ENCODE measurements at regions not wholly inside any gene's neighbourhood (a gene's known extent, or its start where the extent isn't known, plus 50 kb on each side); places are given as distances from the start of the nearest gene placed in this dataset.

DNA sequence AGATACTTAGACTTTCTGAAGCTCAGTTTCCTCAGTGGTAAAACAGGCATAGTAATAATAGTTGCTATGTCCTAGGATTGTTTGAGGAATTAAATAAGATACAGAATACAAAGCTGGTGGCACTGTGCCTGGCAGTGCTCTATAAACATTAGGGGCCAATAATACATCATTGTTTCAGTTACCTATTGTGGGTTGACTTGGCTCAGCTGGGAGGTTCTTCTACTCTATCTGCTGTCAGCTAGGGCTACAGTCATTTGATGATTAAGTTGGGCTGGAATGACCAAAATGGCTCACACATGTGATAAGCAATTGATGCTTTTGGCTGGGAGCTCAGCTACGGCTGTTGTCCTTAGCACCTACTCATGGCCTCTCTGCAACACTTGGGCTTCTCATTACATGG, 121.2 kb upstream of the USP9X start:
- H3K27ac Mint-ChIP-seq = no peak overlapping the region
- peaks cover 28% of the 10 kb centered on the region for H3K9me3 Mint-ChIP-seq
- H3K4me3 Mint-ChIP-seq = no peak overlapping the region
- POLR2A ChIA-PET = no interaction called here
- peaks cover 11% of the 10 kb centered on the region for H3K36me3 Mint-ChIP-seq
- TF ChIP-seq HMGA2 (CRISPR knock-in tag; IDR thresholded peaks at IDR 0.05) (no peak), ZNF232 (CRISPR knock-in tag; IDR thresholded peaks at IDR 0.05) (no peak), SMAD3 (CRISPR knock-in tag; IDR thresholded peaks at IDR 0.05; ENCODE audit: borderline replicate concordance) (no peak), RELA (CRISPR knock-in tag; IDR thresholded peaks at IDR 0.05; ENCODE audit: borderline replicate concordance) (no peak), NR1H2 (CRISPR knock-in tag; IDR thresholded peaks at IDR 0.05) (no peak), FOXP1 (CRISPR knock-in tag; IDR thresholded peaks at IDR 0.05; ENCODE audit: borderline replicate concordance) (no peak)
- TF ChIP-seq, protein P1, sequence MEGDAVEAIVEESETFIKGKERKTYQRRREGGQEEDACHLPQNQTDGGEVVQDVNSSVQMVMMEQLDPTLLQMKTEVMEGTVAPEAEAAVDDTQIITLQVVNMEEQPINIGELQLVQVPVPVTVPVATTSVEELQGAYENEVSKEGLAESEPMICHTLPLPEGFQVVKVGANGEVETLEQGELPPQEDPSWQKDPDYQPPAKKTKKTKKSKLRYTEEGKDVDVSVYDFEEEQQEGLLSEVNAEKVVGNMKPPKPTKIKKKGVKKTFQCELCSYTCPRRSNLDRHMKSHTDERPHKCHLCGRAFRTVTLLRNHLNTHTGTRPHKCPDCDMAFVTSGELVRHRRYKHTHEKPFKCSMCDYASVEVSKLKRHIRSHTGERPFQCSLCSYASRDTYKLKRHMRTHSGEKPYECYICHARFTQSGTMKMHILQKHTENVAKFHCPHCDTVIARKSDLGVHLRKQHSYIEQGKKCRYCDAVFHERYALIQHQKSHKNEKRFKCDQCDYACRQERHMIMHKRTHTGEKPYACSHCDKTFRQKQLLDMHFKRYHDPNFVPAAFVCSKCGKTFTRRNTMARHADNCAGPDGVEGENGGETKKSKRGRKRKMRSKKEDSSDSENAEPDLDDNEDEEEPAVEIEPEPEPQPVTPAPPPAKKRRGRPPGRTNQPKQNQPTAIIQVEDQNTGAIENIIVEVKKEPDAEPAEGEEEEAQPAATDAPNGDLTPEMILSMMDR (IDR thresholded peaks at IDR 0.05) = no peak
- TF ChIP-seq, protein P2, sequence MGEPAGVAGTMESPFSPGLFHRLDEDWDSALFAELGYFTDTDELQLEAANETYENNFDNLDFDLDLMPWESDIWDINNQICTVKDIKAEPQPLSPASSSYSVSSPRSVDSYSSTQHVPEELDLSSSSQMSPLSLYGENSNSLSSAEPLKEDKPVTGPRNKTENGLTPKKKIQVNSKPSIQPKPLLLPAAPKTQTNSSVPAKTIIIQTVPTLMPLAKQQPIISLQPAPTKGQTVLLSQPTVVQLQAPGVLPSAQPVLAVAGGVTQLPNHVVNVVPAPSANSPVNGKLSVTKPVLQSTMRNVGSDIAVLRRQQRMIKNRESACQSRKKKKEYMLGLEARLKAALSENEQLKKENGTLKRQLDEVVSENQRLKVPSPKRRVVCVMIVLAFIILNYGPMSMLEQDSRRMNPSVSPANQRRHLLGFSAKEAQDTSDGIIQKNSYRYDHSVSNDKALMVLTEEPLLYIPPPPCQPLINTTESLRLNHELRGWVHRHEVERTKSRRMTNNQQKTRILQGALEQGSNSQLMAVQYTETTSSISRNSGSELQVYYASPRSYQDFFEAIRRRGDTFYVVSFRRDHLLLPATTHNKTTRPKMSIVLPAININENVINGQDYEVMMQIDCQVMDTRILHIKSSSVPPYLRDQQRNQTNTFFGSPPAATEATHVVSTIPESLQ (CRISPR knock-in tag; IDR thresholded peaks at IDR 0.05) = no peak
- DNase-seq (ENCODE audit: low spot score) (no peak), ATAC-seq (no peak)
- H3K4me1 Mint-ChIP-seq = peaks cover 3% of the 10 kb centered on the region; the same call in 1 of the 2 replicates
- no peaks in the 10 kb centered on the region for H3K27me3 Mint-ChIP-seq (ENCODE audit: low read depth)
- CTCF ChIA-PET = no interaction called here

DNA sequence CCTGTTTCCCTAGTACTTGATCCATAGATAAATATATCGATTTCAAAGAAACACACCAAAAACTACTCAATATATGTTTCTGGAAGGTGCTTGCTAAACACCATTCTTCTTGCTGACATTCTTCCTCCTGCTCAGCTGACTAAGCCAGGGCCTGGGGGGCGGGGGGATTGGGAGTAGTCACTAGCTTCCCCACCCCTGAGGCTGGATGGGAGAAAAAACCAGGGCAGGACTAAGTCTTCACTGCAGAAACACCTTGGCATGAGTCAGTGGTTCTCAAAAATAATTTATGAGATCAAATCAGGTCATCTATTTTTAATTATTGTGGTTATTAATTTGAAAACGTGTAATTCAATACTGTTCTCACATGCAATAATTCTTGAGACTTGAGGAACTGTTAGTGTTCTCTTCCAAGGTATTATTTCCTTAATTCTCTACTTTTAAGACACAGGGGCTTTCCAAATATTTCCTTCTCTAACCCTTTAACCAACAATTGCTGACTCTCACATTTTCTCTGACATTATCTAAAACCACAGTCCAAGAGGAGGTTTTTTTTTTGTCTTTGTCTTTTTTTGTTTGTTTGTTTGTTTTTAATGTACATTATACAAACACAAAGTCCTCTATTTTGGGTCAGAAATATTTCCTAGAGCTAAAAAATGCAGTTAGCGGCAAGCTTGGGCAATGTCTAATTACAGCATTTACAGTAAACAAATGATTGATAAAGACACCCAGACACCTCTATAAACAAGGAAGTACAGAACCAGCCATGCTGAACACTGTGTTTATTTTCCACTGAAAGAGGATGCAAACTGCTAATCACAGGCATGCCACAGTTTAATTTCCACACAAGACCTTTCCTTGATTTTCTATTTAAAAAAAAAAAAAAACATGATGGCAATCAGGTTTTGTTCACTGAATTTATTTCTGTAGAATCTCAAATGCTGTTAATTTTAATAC, 120.3 kb upstream of the USP9X start:
- POLR2A ChIA-PET = no interaction called here
- no peak for DNase-seq (ENCODE audit: low spot score)

DNA sequence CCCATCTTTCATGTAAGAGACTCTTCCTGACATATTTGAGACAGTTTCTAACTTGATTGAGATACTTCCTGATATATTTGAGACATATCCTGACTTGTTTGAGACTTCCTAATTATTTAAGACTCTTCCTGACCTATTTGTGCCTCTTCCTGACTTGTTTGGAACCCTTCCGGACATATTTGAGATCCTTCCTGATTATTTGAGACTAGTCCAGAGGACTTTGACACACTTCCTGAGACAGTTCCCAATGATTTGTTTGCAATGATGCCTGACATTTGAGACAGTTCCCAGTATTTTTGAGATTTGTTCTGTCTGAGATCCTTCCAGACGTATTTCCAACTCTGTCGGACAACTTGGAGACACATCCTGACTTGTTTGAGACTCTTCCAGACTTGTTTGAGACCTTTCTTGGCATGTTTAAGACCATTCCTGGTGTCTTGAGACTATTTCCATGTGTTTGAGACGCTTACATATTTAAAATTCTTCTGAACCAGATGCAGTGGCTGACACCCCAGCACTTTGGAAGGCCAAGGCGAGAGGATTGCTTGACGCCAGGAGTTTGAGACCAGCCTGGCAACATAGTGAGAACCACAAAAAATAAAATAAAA, 118.9 kb upstream of the USP9X start:
- H3K36me3 Mint-ChIP-seq = peaks cover 11% of the 10 kb centered on the region
- H3K27ac Mint-ChIP-seq = no peak overlapping the region
- ChIA-PET POLR2A (no interaction called here), CTCF (no interaction called here)
- no peaks in the 10 kb centered on the region; the same call in 1 of the 2 replicates for H3K27me3 Mint-ChIP-seq (ENCODE audit: low read depth)
- H3K4me1 Mint-ChIP-seq = peaks cover 3% of the 10 kb centered on the region; the same call in 1 of the 2 replicates
- no peak overlapping the region for H3K4me3 Mint-ChIP-seq
- peaks cover 33% of the 10 kb centered on the region for H3K9me3 Mint-ChIP-seq
- no peak for ATAC-seq
- no peak for DNase-seq (ENCODE audit: low spot score)
- TF ChIP-seq ZNF423 (CRISPR knock-in tag; IDR thresholded peaks at IDR 0.05) (no peak), SP1 (CRISPR knock-in tag; conservative IDR thresholded peaks at IDR 0.05) (no peak), TEAD1 (CRISPR knock-in tag; IDR thresholded peaks at IDR 0.05) (no peak), TCF7 (CRISPR knock-in tag; IDR thresholded peaks at IDR 0.05; ENCODE audit: low read depth) (no peak), ZNF219 (CRISPR knock-in tag; IDR thresholded peaks at IDR 0.05; ENCODE audit: borderline replicate concordance) (no peak)
- TF ChIP-seq, protein P3, sequence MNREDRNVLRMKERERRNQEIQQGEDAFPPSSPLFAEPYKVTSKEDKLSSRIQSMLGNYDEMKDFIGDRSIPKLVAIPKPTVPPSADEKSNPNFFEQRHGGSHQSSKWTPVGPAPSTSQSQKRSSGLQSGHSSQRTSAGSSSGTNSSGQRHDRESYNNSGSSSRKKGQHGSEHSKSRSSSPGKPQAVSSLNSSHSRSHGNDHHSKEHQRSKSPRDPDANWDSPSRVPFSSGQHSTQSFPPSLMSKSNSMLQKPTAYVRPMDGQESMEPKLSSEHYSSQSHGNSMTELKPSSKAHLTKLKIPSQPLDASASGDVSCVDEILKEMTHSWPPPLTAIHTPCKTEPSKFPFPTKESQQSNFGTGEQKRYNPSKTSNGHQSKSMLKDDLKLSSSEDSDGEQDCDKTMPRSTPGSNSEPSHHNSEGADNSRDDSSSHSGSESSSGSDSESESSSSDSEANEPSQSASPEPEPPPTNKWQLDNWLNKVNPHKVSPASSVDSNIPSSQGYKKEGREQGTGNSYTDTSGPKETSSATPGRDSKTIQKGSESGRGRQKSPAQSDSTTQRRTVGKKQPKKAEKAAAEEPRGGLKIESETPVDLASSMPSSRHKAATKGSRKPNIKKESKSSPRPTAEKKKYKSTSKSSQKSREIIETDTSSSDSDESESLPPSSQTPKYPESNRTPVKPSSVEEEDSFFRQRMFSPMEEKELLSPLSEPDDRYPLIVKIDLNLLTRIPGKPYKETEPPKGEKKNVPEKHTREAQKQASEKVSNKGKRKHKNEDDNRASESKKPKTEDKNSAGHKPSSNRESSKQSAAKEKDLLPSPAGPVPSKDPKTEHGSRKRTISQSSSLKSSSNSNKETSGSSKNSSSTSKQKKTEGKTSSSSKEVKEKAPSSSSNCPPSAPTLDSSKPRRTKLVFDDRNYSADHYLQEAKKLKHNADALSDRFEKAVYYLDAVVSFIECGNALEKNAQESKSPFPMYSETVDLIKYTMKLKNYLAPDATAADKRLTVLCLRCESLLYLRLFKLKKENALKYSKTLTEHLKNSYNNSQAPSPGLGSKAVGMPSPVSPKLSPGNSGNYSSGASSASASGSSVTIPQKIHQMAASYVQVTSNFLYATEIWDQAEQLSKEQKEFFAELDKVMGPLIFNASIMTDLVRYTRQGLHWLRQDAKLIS (CRISPR knock-in tag; IDR thresholded peaks at IDR 0.05; ENCODE audit: borderline replicate concordance) = no peak
- TF ChIP-seq, protein P4, sequence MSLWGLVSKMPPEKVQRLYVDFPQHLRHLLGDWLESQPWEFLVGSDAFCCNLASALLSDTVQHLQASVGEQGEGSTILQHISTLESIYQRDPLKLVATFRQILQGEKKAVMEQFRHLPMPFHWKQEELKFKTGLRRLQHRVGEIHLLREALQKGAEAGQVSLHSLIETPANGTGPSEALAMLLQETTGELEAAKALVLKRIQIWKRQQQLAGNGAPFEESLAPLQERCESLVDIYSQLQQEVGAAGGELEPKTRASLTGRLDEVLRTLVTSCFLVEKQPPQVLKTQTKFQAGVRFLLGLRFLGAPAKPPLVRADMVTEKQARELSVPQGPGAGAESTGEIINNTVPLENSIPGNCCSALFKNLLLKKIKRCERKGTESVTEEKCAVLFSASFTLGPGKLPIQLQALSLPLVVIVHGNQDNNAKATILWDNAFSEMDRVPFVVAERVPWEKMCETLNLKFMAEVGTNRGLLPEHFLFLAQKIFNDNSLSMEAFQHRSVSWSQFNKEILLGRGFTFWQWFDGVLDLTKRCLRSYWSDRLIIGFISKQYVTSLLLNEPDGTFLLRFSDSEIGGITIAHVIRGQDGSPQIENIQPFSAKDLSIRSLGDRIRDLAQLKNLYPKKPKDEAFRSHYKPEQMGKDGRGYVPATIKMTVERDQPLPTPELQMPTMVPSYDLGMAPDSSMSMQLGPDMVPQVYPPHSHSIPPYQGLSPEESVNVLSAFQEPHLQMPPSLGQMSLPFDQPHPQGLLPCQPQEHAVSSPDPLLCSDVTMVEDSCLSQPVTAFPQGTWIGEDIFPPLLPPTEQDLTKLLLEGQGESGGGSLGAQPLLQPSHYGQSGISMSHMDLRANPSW (CRISPR knock-in tag; conservative IDR thresholded peaks at IDR 0.05; ENCODE audit: low read depth) = no peak
- TF ChIP-seq, protein P5, sequence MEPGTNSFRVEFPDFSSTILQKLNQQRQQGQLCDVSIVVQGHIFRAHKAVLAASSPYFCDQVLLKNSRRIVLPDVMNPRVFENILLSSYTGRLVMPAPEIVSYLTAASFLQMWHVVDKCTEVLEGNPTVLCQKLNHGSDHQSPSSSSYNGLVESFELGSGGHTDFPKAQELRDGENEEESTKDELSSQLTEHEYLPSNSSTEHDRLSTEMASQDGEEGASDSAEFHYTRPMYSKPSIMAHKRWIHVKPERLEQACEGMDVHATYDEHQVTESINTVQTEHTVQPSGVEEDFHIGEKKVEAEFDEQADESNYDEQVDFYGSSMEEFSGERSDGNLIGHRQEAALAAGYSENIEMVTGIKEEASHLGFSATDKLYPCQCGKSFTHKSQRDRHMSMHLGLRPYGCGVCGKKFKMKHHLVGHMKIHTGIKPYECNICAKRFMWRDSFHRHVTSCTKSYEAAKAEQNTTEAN (CRISPR knock-in tag; IDR thresholded peaks at IDR 0.05) = no peak
- TF ChIP-seq, protein P6, sequence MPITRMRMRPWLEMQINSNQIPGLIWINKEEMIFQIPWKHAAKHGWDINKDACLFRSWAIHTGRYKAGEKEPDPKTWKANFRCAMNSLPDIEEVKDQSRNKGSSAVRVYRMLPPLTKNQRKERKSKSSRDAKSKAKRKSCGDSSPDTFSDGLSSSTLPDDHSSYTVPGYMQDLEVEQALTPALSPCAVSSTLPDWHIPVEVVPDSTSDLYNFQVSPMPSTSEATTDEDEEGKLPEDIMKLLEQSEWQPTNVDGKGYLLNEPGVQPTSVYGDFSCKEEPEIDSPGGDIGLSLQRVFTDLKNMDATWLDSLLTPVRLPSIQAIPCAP (CRISPR knock-in tag; IDR thresholded peaks at IDR 0.05) = no peak

More for the DNA sequence above, 120.3 kb upstream of the USP9X start:
- peaks cover 11% of the 10 kb centered on the region for H3K36me3 Mint-ChIP-seq
- H3K4me3 Mint-ChIP-seq = no peak overlapping the region
- H3K9me3 Mint-ChIP-seq = peaks cover 30% of the 10 kb centered on the region
- CTCF ChIA-PET = no interaction called here
- peaks cover 3% of the 10 kb centered on the region; the same call in 1 of the 2 replicates for H3K4me1 Mint-ChIP-seq
- no peaks in the 10 kb centered on the region; the same call in 1 of the 2 replicates for H3K27me3 Mint-ChIP-seq (ENCODE audit: low read depth)
- no peak for ATAC-seq
- H3K27ac Mint-ChIP-seq = no peak overlapping the region
- no peak for TF ChIP-seq EMX1 (CRISPR knock-in tag; IDR thresholded peaks at IDR 0.05)
